IMR-90 (cell line): ENCODE measurements at regions not wholly inside any gene's neighbourhood (a gene's known extent, or its start where the extent isn't known, plus 50 kb on each side); places are given as distances from the start of the nearest gene placed in this dataset.

Source experiments
- ATAC-seq: fragments of 200-7000 bp; cut with Tn5 transposase; 2 replicates; pipeline ENCODE4 v1.9.1; 2020; ENCODE audit warnings: low read depth, mild to moderate bottlenecking, moderate library complexity
- BruUV-seq: library from RNA; stranded (reverse); fragments of 400-500 nt; replicated peaks from 2 replicates; lab custom pipeline; 2021; lab: Mats Ljungman, UMichigan
- CTCF ChIA-PET: fragments of 300-600 bp; formaldehyde crosslinking; extraction: SDS; loops from one replicate; lab custom pipeline; 2021; ENCODE audit warnings: antibody characterized with exemption; lab: Yijun Ruan, JAX
- POLR2A ChIA-PET: fragments of 300-600 bp; sonication (Branson Sonifier 250); formaldehyde crosslinking; loops from one replicate; lab custom pipeline; 2022; ENCODE audit warnings: antibody characterized with exemption; ENCODE audit not compliant: unreplicated experiment; lab: Charles Lee
- DNase-seq: peaks from one replicate; pipeline ENCODE4 v3.0.0; 2013
- H2AFZ ChIP-seq: replicated peaks from 2 replicates; pipeline ENCODE3; 2013; ENCODE audit warnings: low read length, mild to moderate bottlenecking; ENCODE audit not compliant: poor library complexity
- H2AK5ac ChIP-seq: 2 replicates; pipeline ENCODE4 v1.6.1; 2013; ENCODE audit warnings: low read depth, low read length, inconsistent platforms
- H2AK9ac ChIP-seq: replicated peaks from 2 replicates; pipeline ENCODE3; 2013; ENCODE audit warnings: mild to moderate bottlenecking, low read depth, low read length, moderate library complexity; ENCODE audit not compliant: poor library complexity
- H2BK120ac ChIP-seq: 2 replicates; pipeline ENCODE4 v1.6.1; 2013; ENCODE audit warnings: low read depth, low read length, inconsistent platforms
- H2BK15ac ChIP-seq: 3 replicates; pipeline ENCODE4 v1.6.1; 2013; ENCODE audit warnings: low read depth, low read length, inconsistent platforms
- H2BK20ac ChIP-seq: 2 replicates; pipeline ENCODE4 v1.6.1; 2013; ENCODE audit warnings: low read depth, mild to moderate bottlenecking, inconsistent platforms, low read length, moderate library complexity
- H2BK5ac ChIP-seq: 2 replicates; pipeline ENCODE4 v1.6.1; 2013; ENCODE audit warnings: mild to moderate bottlenecking, low read depth, low read length, inconsistent platforms; ENCODE audit not compliant: poor library complexity, severe bottlenecking
- H3K14ac ChIP-seq: replicated peaks from 2 replicates; pipeline ENCODE4 v1.6.1; 2013; ENCODE audit warnings: low read depth, low read length, inconsistent platforms
- H3K18ac ChIP-seq: 2 replicates; pipeline ENCODE4 v1.6.1; 2013; ENCODE audit warnings: low read depth, low read length, control low read depth
- H3K23ac ChIP-seq: 2 replicates; pipeline ENCODE4 v1.6.1; 2013; ENCODE audit warnings: low read depth, low read length, inconsistent platforms
- H3K27ac ChIP-seq: 2 replicates; pipeline ENCODE4 v1.5.1; 2013; ENCODE audit warnings: mild to moderate bottlenecking, control low read depth, low read length; ENCODE audit not compliant: insufficient read depth
- H3K27me3 ChIP-seq: 2 replicates; pipeline ENCODE4 v1.6.1; 2013; ENCODE audit warnings: low read length; ENCODE audit not compliant: control insufficient read depth, insufficient read depth
- H3K36me3 ChIP-seq: 2 replicates; pipeline ENCODE4 v1.6.1; 2013; ENCODE audit warnings: low read length, mixed read lengths; ENCODE audit not compliant: control insufficient read depth, insufficient read depth
- H3K4ac ChIP-seq: 2 replicates; pipeline ENCODE4 v1.6.1; 2013; ENCODE audit warnings: low read depth, low read length, inconsistent platforms
- H3K4me1 ChIP-seq: 2 replicates; pipeline ENCODE4 v1.6.1; 2013; ENCODE audit warnings: low read length, mixed read lengths; ENCODE audit not compliant: control insufficient read depth, insufficient read depth
- H3K4me2 ChIP-seq: 2 replicates; pipeline ENCODE4 v1.6.1; 2013; ENCODE audit warnings: low read depth, mild to moderate bottlenecking, control low read depth, low read length, moderate library complexity
- H3K4me3 ChIP-seq: 2 replicates; pipeline ENCODE4 v1.5.1; 2013; ENCODE audit warnings: low read depth, mild to moderate bottlenecking, control low read depth, low read length, moderate library complexity; ENCODE audit not compliant: insufficient read depth
- H3K56ac ChIP-seq: 2 replicates; pipeline ENCODE4 v1.6.1; 2013; ENCODE audit warnings: low read length, inconsistent platforms; ENCODE audit not compliant: insufficient read depth; ENCODE audit errors: extremely low read depth
- H3K79me1 ChIP-seq, 2 experiments: 2 replicates each; pipeline ENCODE4 v1.6.1; 2013; ENCODE audit warnings: low read length in 2 of 2, inconsistent platforms in 1 of 2, low read depth in 1 of 2
- H3K9ac ChIP-seq: 2 replicates; pipeline ENCODE4 v1.6.1; 2013; ENCODE audit warnings: low read depth, low read length, control low read depth
- H3K9me1 ChIP-seq: 2 replicates; pipeline ENCODE4 v1.6.1; 2013; ENCODE audit warnings: low read length, inconsistent platforms; ENCODE audit not compliant: insufficient read depth
- H3K9me3 ChIP-seq: 2 replicates; pipeline ENCODE4 v1.6.1; 2013; ENCODE audit warnings: low read length; ENCODE audit not compliant: control insufficient read depth, insufficient read depth
- H4K20me1 ChIP-seq: 2 replicates; pipeline ENCODE4 v1.6.1; 2013; ENCODE audit warnings: low read length, inconsistent platforms; ENCODE audit not compliant: insufficient read depth
- H4K5ac ChIP-seq: 2 replicates; pipeline ENCODE4 v1.6.1; 2013; ENCODE audit warnings: mild to moderate bottlenecking, low read depth, low read length, control low read depth
- H4K8ac ChIP-seq, 2 experiments: 2 replicates each; pipeline ENCODE4 v1.6.1; 2013; ENCODE audit warnings: low read depth in 2 of 2, low read length in 2 of 2, control low read depth in 1 of 2, inconsistent platforms in 1 of 2
- H4K91ac ChIP-seq: 2 replicates; pipeline ENCODE4 v1.6.1; 2013; ENCODE audit warnings: low read depth, low read length, inconsistent platforms; ENCODE audit not compliant: insufficient read depth
- BHLHE40 ChIP-seq: fragments of 150-350 bp; IDR thresholded peaks from 2 replicates; pipeline ENCODE4 v1.6.1; 2016; ENCODE audit warnings: mild to moderate bottlenecking, low read depth, low read length
- CEBPB ChIP-seq: IDR thresholded peaks from 2 replicates; pipeline ENCODE4 v1.6.1; 2012; ENCODE audit warnings: low read depth, low read length, improper control_type of control experiment
- CHD1 ChIP-seq: IDR thresholded peaks from 2 replicates; pipeline ENCODE4 v1.6.1; 2012; ENCODE audit warnings: low read depth, low read length, improper control_type of control experiment
- ELK1 ChIP-seq: fragments of 150-350 bp; IDR thresholded peaks from 2 replicates; pipeline ENCODE4 v1.6.1; 2016; ENCODE audit warnings: low read depth, mild to moderate bottlenecking, low read length, moderate library complexity, borderline replicate concordance
- FOS ChIP-seq: fragments of 150-350 bp; IDR thresholded peaks from 2 replicates; pipeline ENCODE4 v1.6.1; 2016; ENCODE audit warnings: low read depth, low read length
- MAFK ChIP-seq: IDR thresholded peaks from 2 replicates; pipeline ENCODE4 v1.6.1; 2012; ENCODE audit warnings: low read depth, low read length, improper control_type of control experiment
- MAZ ChIP-seq: IDR thresholded peaks from 2 replicates; pipeline ENCODE4 v1.6.1; 2012; ENCODE audit warnings: low read depth, mild to moderate bottlenecking, low read length, improper control_type of control experiment, moderate library complexity, borderline replicate concordance
- MXI1 ChIP-seq: IDR thresholded peaks from 2 replicates; pipeline ENCODE4 v1.6.1; 2012; ENCODE audit warnings: low read depth, mild to moderate bottlenecking, low read length, moderate library complexity, borderline replicate concordance
- NFE2L2 ChIP-seq: fragments of 150-350 bp; IDR thresholded peaks from 2 replicates; pipeline ENCODE4 v1.6.1; 2016; ENCODE audit warnings: low read depth, mild to moderate bottlenecking, low read length
- POLR2A ChIP-seq: IDR thresholded peaks from 2 replicates; pipeline ENCODE4 v1.6.1; 2012; ENCODE audit warnings: mild to moderate bottlenecking, low read depth, low read length
- RAD21 ChIP-seq: IDR thresholded peaks from 2 replicates; pipeline ENCODE4 v1.6.1; 2012; ENCODE audit warnings: low read length, improper control_type of control experiment
- RCOR1 ChIP-seq: IDR thresholded peaks from 2 replicates; pipeline ENCODE4 v1.6.1; 2012; ENCODE audit warnings: mild to moderate bottlenecking, low read length, improper control_type of control experiment; ENCODE audit not compliant: insufficient replicate concordance
- RFX5 ChIP-seq: IDR thresholded peaks from 2 replicates; pipeline ENCODE4 v1.8.0; 2012; ENCODE audit warnings: low read depth, mild to moderate bottlenecking, low read length, moderate library complexity
- SMC3 ChIP-seq: fragments of 150-350 bp; IDR thresholded peaks from 2 replicates; pipeline ENCODE4 v1.6.1; 2016; ENCODE audit warnings: low read depth, mild to moderate bottlenecking, antibody characterized with exemption, low read length, moderate library complexity
- USF2 ChIP-seq: fragments of 150-350 bp; IDR thresholded peaks from 2 replicates; pipeline ENCODE4 v1.6.1; 2017; ENCODE audit warnings: mild to moderate bottlenecking, antibody characterized with exemption, low read length, low read depth
- dilution Hi-C: fragments of 300-500 bp; cut with HindIII; formaldehyde crosslinking; loops from one replicate; pipeline ENCODE4 v1.14.3; 2018; ENCODE audit warnings: low sequenced_read_pairs; ENCODE audit not compliant: unreplicated experiment
- in situ Hi-C: fragments of 300-500 bp; cut with MboI; formaldehyde crosslinking; loops from 3 replicates; pipeline ENCODE4 v1.14.3; 2019; ENCODE audit warnings: low sequenced_read_pairs, inconsistent platforms, mixed read lengths
- intact Hi-C: fragments of 100-400 bp; cut with micrococcal nuclease; formaldehyde crosslinking; loops from 2 replicates; pipeline ENCODE4 v1.10.0; 2022
- TF ChIP-seq, protein P1 (sequence below): conservative IDR thresholded peaks from 2 replicates; pipeline ENCODE4 v1.5.1; 2012; ENCODE audit warnings: mild to moderate bottlenecking, low read depth, low read length, improper control_type of control experiment

GRCh38 chr5:82473262-82473661 is 195.1 kb upstream of the RPS23 start:
- Histone ChIP-seq H3K14ac (no peak overlapping the region), H4K8ac (no peak overlapping the region), H3K56ac (no peak overlapping the region), H3K4me1 (no peaks in the 10 kb centered on the region), H3K18ac (no peak overlapping the region), H2AK5ac (no peak overlapping the region), H3K79me1 (no peaks in the 10 kb centered on the region), H2AK9ac (no peak overlapping the region), H2BK120ac (no peak overlapping the region), H2AFZ (no peak overlapping the region), H2BK20ac (no peak overlapping the region), H3K9me3 (no peaks in the 10 kb centered on the region), H4K20me1 (no peaks in the 10 kb centered on the region), H3K36me3 (no peaks in the 10 kb centered on the region), H3K9ac (no peak overlapping the region), H4K5ac (no peak overlapping the region), H3K23ac (no peak overlapping the region), H3K27ac (no peak overlapping the region), H2BK5ac (no peak overlapping the region), H3K4me2 (no peak overlapping the region), H4K91ac (no peak overlapping the region), H3K4ac (no peak overlapping the region), H3K4me3 (no peak overlapping the region), H3K27me3 (peaks cover 8% of the 10 kb centered on the region), H3K9me1 (no peaks in the 10 kb centered on the region), H2BK15ac (no peak overlapping the region)
- ChIA-PET CTCF (no interaction called here), POLR2A (no interaction called here)
- no TSS peak for BruUV-seq
- dilution Hi-C loops, result no loop called here
- no peak for ATAC-seq
- DNase-seq, result no peak
- intact Hi-C loops, result no loop called here
- in situ Hi-C loops, result no loop called here
- TF ChIP-seq CEBPB (no peak), MAZ (no peak), CHD1 (no peak), FOS (no peak), SMC3 (no peak), RFX5 (no peak), NFE2L2 (no peak), BHLHE40 (no peak), USF2 (no peak), MXI1 (no peak), RCOR1 (no peak), MAFK (no peak), ELK1 (no peak), POLR2A (no peak), RAD21 (no peak)
- TF ChIP-seq, protein P1, sequence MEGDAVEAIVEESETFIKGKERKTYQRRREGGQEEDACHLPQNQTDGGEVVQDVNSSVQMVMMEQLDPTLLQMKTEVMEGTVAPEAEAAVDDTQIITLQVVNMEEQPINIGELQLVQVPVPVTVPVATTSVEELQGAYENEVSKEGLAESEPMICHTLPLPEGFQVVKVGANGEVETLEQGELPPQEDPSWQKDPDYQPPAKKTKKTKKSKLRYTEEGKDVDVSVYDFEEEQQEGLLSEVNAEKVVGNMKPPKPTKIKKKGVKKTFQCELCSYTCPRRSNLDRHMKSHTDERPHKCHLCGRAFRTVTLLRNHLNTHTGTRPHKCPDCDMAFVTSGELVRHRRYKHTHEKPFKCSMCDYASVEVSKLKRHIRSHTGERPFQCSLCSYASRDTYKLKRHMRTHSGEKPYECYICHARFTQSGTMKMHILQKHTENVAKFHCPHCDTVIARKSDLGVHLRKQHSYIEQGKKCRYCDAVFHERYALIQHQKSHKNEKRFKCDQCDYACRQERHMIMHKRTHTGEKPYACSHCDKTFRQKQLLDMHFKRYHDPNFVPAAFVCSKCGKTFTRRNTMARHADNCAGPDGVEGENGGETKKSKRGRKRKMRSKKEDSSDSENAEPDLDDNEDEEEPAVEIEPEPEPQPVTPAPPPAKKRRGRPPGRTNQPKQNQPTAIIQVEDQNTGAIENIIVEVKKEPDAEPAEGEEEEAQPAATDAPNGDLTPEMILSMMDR, result no peak
